ENCODE measurements at regions not wholly inside any gene's neighbourhood (a gene's known extent, or its start where the extent isn't known, plus 50 kb on each side); places are given as distances from the start of the nearest gene placed in this dataset.

GRCh38 chr16:55389426-55390073 is 65.5 kb downstream of the IRX6 start:
- Histone ChIP-seq H3K56ac (replicated peaks; ENCODE audit: insufficient read length, low read depth, low read length) (no peak overlapping the region), H3K27ac (ENCODE audit: low read depth, low read length) (no peak overlapping the region), H4K5ac (ENCODE audit: insufficient read length, low read depth, low read length) (no peak overlapping the region), H3K79me2 (ENCODE audit: control insufficient read depth in 1 of 2, insufficient read depth in 2 of 2, low read length in 2 of 2) (no peaks in the 10 kb centered on the region), H3K4me1 (replicated peaks in 1 of 4; ENCODE audit: control insufficient read depth in 3 of 4, insufficient read depth in 4 of 4, low read length in 3 of 4) (peaks cover 0 to 9% (median 7%) of the 10 kb centered on the region in 4 experiments; a peak in 6 of 7 replicates), H2AK5ac (ENCODE audit: low read depth, low read length) (no peak overlapping the region), H3K23ac (ENCODE audit: insufficient read length) (no peak overlapping the region), H4K91ac (replicated peaks; ENCODE audit: insufficient read length, low read length) (peak overlapping the region; percentile 20), H2BK12ac (ENCODE audit: low read depth, low read length) (peak overlapping the region; percentile 69; the same call in 1 of the 2 replicates), H4K8ac (ENCODE audit: extremely low read depth, insufficient read depth, low read length) (no peak overlapping the region), H3K23me2 (ENCODE audit: low read depth, low read length) (no peaks in the 10 kb centered on the region), H3K4me3 (ENCODE audit: extremely low read depth in 1 of 4, insufficient read depth in 2 of 4, low read depth in 3 of 4, low read length in 4 of 4) (no peak overlapping the region), H3K4me2 (ENCODE audit: insufficient read depth in 1 of 2, low read depth in 2 of 2, low read length in 2 of 2) (no peak overlapping the region), H2AFZ (ENCODE audit: low read length) (no peak overlapping the region), H3K4ac (replicated peaks; ENCODE audit: insufficient read length, low read depth, low read length) (no peak overlapping the region), H3K79me1 (ENCODE audit: low read depth, low read length) (no peaks in the 10 kb centered on the region), H2BK20ac (ENCODE audit: low read length) (0 out of 2 replicates have a peak overlapping the region, but pooled peaks have one; percentile 36), H2BK5ac (ENCODE audit: low read depth, low read length) (no peak overlapping the region), H4K20me1 (replicated peaks in 1 of 2; ENCODE audit: control insufficient read depth in 1 of 2, insufficient read depth in 2 of 2, low read length in 2 of 2) (no peaks in the 10 kb centered on the region), H2BK15ac (ENCODE audit: low read length) (no peak overlapping the region; the same call in 1 of the 2 replicates), H2BK120ac (replicated peaks; ENCODE audit: low read depth, low read length) (no peak overlapping the region), H3K9ac (replicated peaks in 1 of 4; ENCODE audit: extremely low read depth in 1 of 4, low read depth in 3 of 4, low read length in 3 of 4) (no peak overlapping the region), H3K14ac (ENCODE audit: insufficient read length) (no peak overlapping the region), H3K9me3 (ENCODE audit: insufficient read depth in 2 of 2, low read depth in 1 of 2, low read length in 1 of 2) (no peaks in the 10 kb centered on the region), H3K36me3 (ENCODE audit: control insufficient read depth in 2 of 4, insufficient read depth in 4 of 4, low read length in 3 of 4) (no peaks in the 10 kb centered on the region), H3K27me3 (replicated peaks in 1 of 4; ENCODE audit: control insufficient read depth in 3 of 4, extremely low read depth in 1 of 4, insufficient read depth in 3 of 4, low read length in 3 of 4) (no peaks in the 10 kb centered on the region), H3K18ac (ENCODE audit: extremely low read depth, low read length) (0 out of 2 replicates have a peak overlapping the region, but pooled peaks have one; percentile 9)
- ChIA-PET POLR2A (ENCODE audit: partially characterized antibody) (no interaction called here), CTCF (ENCODE audit: partially characterized antibody) (interaction anchor here (2.1 kb wide), 1 partner anchor 13 kb away, joined by 4 read pairs; no protein-coding TSS in a partner anchor)
- FAIRE-seq (no peak), DNase-seq (ENCODE audit: low read depth in 1 of 2, low spot score in 2 of 2) (no peak)
- TF ChIP-seq EP300 (IDR thresholded peaks at IDR 0.05; ENCODE audit: borderline replicate concordance in 1 of 2, low read depth in 2 of 2, low read length in 2 of 2): no peak
- no peak for TF ChIP-seq KDM5A (IDR thresholded peaks at IDR 0.05; ENCODE audit: low read length)
- no peak for TF ChIP-seq SP2 (IDR thresholded peaks at IDR 0.05; ENCODE audit: low read length)
- TF ChIP-seq SAP30 (IDR thresholded peaks at IDR 0.05; ENCODE audit: insufficient read depth, insufficient replicate concordance, low read length): no peak
- no peak for TF ChIP-seq GABPA (IDR thresholded peaks at IDR 0.05; ENCODE audit: borderline replicate concordance, insufficient read depth, low read length)
- no peak for TF ChIP-seq TAF7 (optimal IDR thresholded peaks at IDR 0.05; ENCODE audit: borderline replicate concordance, low read depth, low read length)
- no peak for TF ChIP-seq TAF1 (IDR thresholded peaks at IDR 0.05; ENCODE audit: low read depth, low read length)
- 80% methylated on average over 9 of the region's 9 CpGs; no CpG with 5 or more reads in 1 of the 2 experiments for WGBS, 2 experiments (ENCODE audit: extremely low coverage in 1 of 2, insufficient coverage in 1 of 2, insufficient read length in 1 of 2, insufficient replicate concordance in 2 of 2, low coverage in 1 of 2, low lambda C conversion rate in 2 of 2, missing lambda C conversion rate in 1 of 2)

Measured in H1 (cell line).